ENCODE measurements at regions not wholly inside any gene's neighbourhood (a gene's known extent, or its start where the extent isn't known, plus 50 kb on each side); places are given as distances from the start of the nearest gene placed in this dataset.

- H3K27me3 ChIP-seq (ENCODE audit: control insufficient read depth, insufficient read depth, low read length) = no peaks in the 10 kb centered on the region
- no peak overlapping the region for H3K4me3 ChIP-seq (ENCODE audit: low read length)
- no peaks in the 10 kb centered on the region for H3K36me3 ChIP-seq (ENCODE audit: control insufficient read depth, insufficient read depth, low read length)
- H3K4me1 ChIP-seq (ENCODE audit: control insufficient read depth, insufficient read depth, low read length) = no peaks in the 10 kb centered on the region
- H3K9me3 ChIP-seq (ENCODE audit: control insufficient read depth, low read length) = no peaks in the 10 kb centered on the region
- no peak overlapping the region for H3K9ac ChIP-seq (ENCODE audit: low read length)
Observed at GRCh38 chr18:5668087-5668715, 124.4 kb upstream of the EPB41L3 start.

- H3K9me3 ChIP-seq (ENCODE audit: control insufficient read depth, low read length) = no peaks in the 10 kb centered on the region
- H3K9ac ChIP-seq (ENCODE audit: low read length) = no peak overlapping the region
- no peaks in the 10 kb centered on the region for H3K36me3 ChIP-seq (ENCODE audit: control insufficient read depth, insufficient read depth, low read length)
- no peaks in the 10 kb centered on the region for H3K27me3 ChIP-seq (ENCODE audit: control insufficient read depth, insufficient read depth, low read length)
- no peak overlapping the region for H3K4me3 ChIP-seq (ENCODE audit: low read length)
- no peaks in the 10 kb centered on the region for H3K4me1 ChIP-seq (ENCODE audit: control insufficient read depth, insufficient read depth, low read length)
Observed at GRCh38 chr18:5667356-5667755, 123.6 kb upstream of the EPB41L3 start.

- H3K4me3 ChIP-seq (ENCODE audit: low read length) = no peak overlapping the region
- no peaks in the 10 kb centered on the region for H3K27me3 ChIP-seq (ENCODE audit: control insufficient read depth, insufficient read depth, low read length)
- no peaks in the 10 kb centered on the region for H3K4me1 ChIP-seq (ENCODE audit: control insufficient read depth, insufficient read depth, low read length)
- no peaks in the 10 kb centered on the region for H3K9me3 ChIP-seq (ENCODE audit: control insufficient read depth, low read length)
- no peaks in the 10 kb centered on the region for H3K36me3 ChIP-seq (ENCODE audit: control insufficient read depth, insufficient read depth, low read length)
- H3K9ac ChIP-seq (ENCODE audit: low read length) = no peak overlapping the region
Observed at GRCh38 chr18:5662586-5663090, 118.8 kb upstream of the EPB41L3 start.

GRCh38 chr18:5661179-5661578 lies 117.4 kb upstream of the EPB41L3 start:
- no peaks in the 10 kb centered on the region for H3K9me3 ChIP-seq (ENCODE audit: control insufficient read depth, low read length)
- no peaks in the 10 kb centered on the region for H3K4me1 ChIP-seq (ENCODE audit: control insufficient read depth, insufficient read depth, low read length)
- no peaks in the 10 kb centered on the region for H3K27me3 ChIP-seq (ENCODE audit: control insufficient read depth, insufficient read depth, low read length)
- H3K4me3 ChIP-seq (ENCODE audit: low read length) = no peak overlapping the region
- H3K36me3 ChIP-seq (ENCODE audit: control insufficient read depth, insufficient read depth, low read length) = no peaks in the 10 kb centered on the region
- H3K9ac ChIP-seq (ENCODE audit: low read length) = no peak overlapping the region

GRCh38 chr18:5653802-5654201 lies 110.0 kb upstream of the EPB41L3 start:
- H3K36me3 ChIP-seq (ENCODE audit: control insufficient read depth, insufficient read depth, low read length) = no peaks in the 10 kb centered on the region
- no peak overlapping the region for H3K4me3 ChIP-seq (ENCODE audit: low read length)
- no peaks in the 10 kb centered on the region for H3K27me3 ChIP-seq (ENCODE audit: control insufficient read depth, insufficient read depth, low read length)
- H3K9ac ChIP-seq (ENCODE audit: low read length) = no peak overlapping the region
- no peaks in the 10 kb centered on the region for H3K4me1 ChIP-seq (ENCODE audit: control insufficient read depth, insufficient read depth, low read length)
- no peaks in the 10 kb centered on the region for H3K9me3 ChIP-seq (ENCODE audit: control insufficient read depth, low read length)

GRCh38 chr18:5651736-5652135 lies 107.9 kb upstream of the EPB41L3 start:
- Histone ChIP-seq H3K4me1 (ENCODE audit: control insufficient read depth, insufficient read depth, low read length) (no peaks in the 10 kb centered on the region), H3K27me3 (ENCODE audit: control insufficient read depth, insufficient read depth, low read length) (no peaks in the 10 kb centered on the region), H3K9ac (ENCODE audit: low read length) (no peak overlapping the region), H3K4me3 (ENCODE audit: low read length) (no peak overlapping the region), H3K9me3 (ENCODE audit: control insufficient read depth, low read length) (no peaks in the 10 kb centered on the region), H3K36me3 (ENCODE audit: control insufficient read depth, insufficient read depth, low read length) (no peaks in the 10 kb centered on the region)

GRCh38 chr18:5649439-5649838 lies 105.6 kb upstream of the EPB41L3 start:
- Histone ChIP-seq H3K27me3 (ENCODE audit: control insufficient read depth, insufficient read depth, low read length) (no peaks in the 10 kb centered on the region), H3K4me1 (ENCODE audit: control insufficient read depth, insufficient read depth, low read length) (no peaks in the 10 kb centered on the region), H3K9ac (ENCODE audit: low read length) (no peak overlapping the region), H3K4me3 (ENCODE audit: low read length) (no peak overlapping the region), H3K36me3 (ENCODE audit: control insufficient read depth, insufficient read depth, low read length) (no peaks in the 10 kb centered on the region), H3K9me3 (ENCODE audit: control insufficient read depth, low read length) (no peaks in the 10 kb centered on the region)

GRCh38 chr18:5646739-5647138 lies 102.9 kb upstream of the EPB41L3 start:
- no peaks in the 10 kb centered on the region for H3K4me1 ChIP-seq (ENCODE audit: control insufficient read depth, insufficient read depth, low read length)

GRCh38 chr18:5643288-5643687 lies 99.5 kb upstream of the EPB41L3 start:
- no peak overlapping the region for H3K4me3 ChIP-seq (ENCODE audit: low read length)
- H3K9me3 ChIP-seq (ENCODE audit: control insufficient read depth, low read length) = no peaks in the 10 kb centered on the region
- no peaks in the 10 kb centered on the region for H3K27me3 ChIP-seq (ENCODE audit: control insufficient read depth, insufficient read depth, low read length)
- H3K4me1 ChIP-seq (ENCODE audit: control insufficient read depth, insufficient read depth, low read length) = no peaks in the 10 kb centered on the region
- H3K9ac ChIP-seq (ENCODE audit: low read length) = no peak overlapping the region
- no peaks in the 10 kb centered on the region for H3K36me3 ChIP-seq (ENCODE audit: control insufficient read depth, insufficient read depth, low read length)

More at GRCh38 chr18:5646739-5647138, 102.9 kb upstream of the EPB41L3 start:
- Histone ChIP-seq H3K36me3 (ENCODE audit: control insufficient read depth, insufficient read depth, low read length) (no peaks in the 10 kb centered on the region), H3K9ac (ENCODE audit: low read length) (no peak overlapping the region), H3K9me3 (ENCODE audit: control insufficient read depth, low read length) (no peaks in the 10 kb centered on the region), H3K27me3 (ENCODE audit: control insufficient read depth, insufficient read depth, low read length) (no peaks in the 10 kb centered on the region), H3K4me3 (ENCODE audit: low read length) (no peak overlapping the region)

GRCh38 chr18:5640939-5641338 lies 97.1 kb upstream of the EPB41L3 start:
- Histone ChIP-seq H3K9me3 (ENCODE audit: control insufficient read depth, low read length) (no peaks in the 10 kb centered on the region), H3K27me3 (ENCODE audit: control insufficient read depth, insufficient read depth, low read length) (no peaks in the 10 kb centered on the region), H3K4me1 (ENCODE audit: control insufficient read depth, insufficient read depth, low read length) (no peaks in the 10 kb centered on the region), H3K9ac (ENCODE audit: low read length) (no peak overlapping the region), H3K36me3 (ENCODE audit: control insufficient read depth, insufficient read depth, low read length) (no peaks in the 10 kb centered on the region), H3K4me3 (ENCODE audit: low read length) (no peak overlapping the region)

GRCh38 chr18:5639131-5639530 lies 95.3 kb upstream of the EPB41L3 start:
- Histone ChIP-seq H3K36me3 (ENCODE audit: control insufficient read depth, insufficient read depth, low read length) (no peaks in the 10 kb centered on the region), H3K9ac (ENCODE audit: low read length) (no peak overlapping the region), H3K4me1 (ENCODE audit: control insufficient read depth, insufficient read depth, low read length) (no peaks in the 10 kb centered on the region)

GRCh38 chr18:5632041-5632440 lies 88.2 kb upstream of the EPB41L3 start:
- Histone ChIP-seq H3K4me3 (ENCODE audit: low read length) (no peak overlapping the region), H3K9ac (ENCODE audit: low read length) (no peak overlapping the region), H3K36me3 (ENCODE audit: control insufficient read depth, insufficient read depth, low read length) (no peaks in the 10 kb centered on the region), H3K9me3 (ENCODE audit: control insufficient read depth, low read length) (no peaks in the 10 kb centered on the region), H3K27me3 (ENCODE audit: control insufficient read depth, insufficient read depth, low read length) (peaks cover 31% of the 10 kb centered on the region), H3K4me1 (ENCODE audit: control insufficient read depth, insufficient read depth, low read length) (peaks cover 6% of the 10 kb centered on the region)

More at GRCh38 chr18:5639131-5639530, 95.3 kb upstream of the EPB41L3 start:
- no peaks in the 10 kb centered on the region for H3K9me3 ChIP-seq (ENCODE audit: control insufficient read depth, low read length)
- no peaks in the 10 kb centered on the region for H3K27me3 ChIP-seq (ENCODE audit: control insufficient read depth, insufficient read depth, low read length)
- no peak overlapping the region for H3K4me3 ChIP-seq (ENCODE audit: low read length)

Measured in mucosa of stomach (tissue), 1 donor.